Amygdala (tissue), 56 donors: ENCODE measurements at regions not wholly inside any gene's neighbourhood (a gene's known extent, or its start where the extent isn't known, plus 50 kb on each side); places are given as distances from the start of the nearest gene placed in this dataset.
"Not testable (repeated sequence)": the region's sequence is repeated elsewhere in the genome, so short reads cannot be mapped to it uniquely, and the experiment has no call there.

Experiments used
- DNase-seq, 56 donors: peaks; one replicate each; lab custom pipeline; 2025; lab: John Stamatoyannopoulos, UW

DNA sequence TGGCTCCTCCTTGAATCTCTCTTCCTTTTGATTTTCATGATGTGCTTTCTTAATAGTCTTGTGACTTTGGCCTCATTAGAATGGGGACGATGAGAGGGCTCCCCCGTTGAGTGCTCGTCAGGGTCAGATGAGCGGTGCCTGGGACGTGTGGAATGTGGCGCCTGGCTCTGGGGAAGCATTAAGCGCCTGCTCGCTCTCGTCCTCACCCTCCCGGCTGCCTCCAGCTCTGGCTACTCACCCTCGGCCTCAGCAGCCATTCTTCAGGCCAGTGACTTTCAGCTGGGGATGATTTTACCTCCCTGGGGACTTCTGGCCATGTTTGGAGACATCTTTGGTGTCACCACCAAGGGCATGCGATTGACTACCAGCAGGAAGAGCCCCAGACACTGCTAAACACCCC, 69.7 kb downstream of the RPS6KA4 start:
- no peak for DNase-seq

DNA sequence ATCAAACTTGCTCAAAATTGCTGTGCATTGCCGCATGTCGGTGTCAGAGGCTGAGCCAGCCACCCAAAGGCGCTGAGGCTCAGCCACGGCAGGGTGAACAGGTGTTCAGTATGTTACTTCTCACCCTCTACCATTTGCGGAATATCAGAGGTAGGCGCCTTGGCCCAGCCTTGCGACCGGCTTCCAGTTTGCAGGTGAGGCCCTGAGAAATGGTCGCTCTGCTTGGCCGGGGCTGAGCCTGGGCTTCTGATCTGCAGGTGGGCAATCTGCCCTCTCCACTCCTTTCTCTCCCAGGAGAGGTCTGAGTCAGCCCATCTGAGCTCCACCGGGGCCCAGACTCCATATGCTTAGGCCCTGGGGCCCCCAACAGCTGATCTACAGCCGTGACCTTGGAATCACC, 71.0 kb downstream of the RPS6KA4 start:
- no peak for DNase-seq

DNA sequence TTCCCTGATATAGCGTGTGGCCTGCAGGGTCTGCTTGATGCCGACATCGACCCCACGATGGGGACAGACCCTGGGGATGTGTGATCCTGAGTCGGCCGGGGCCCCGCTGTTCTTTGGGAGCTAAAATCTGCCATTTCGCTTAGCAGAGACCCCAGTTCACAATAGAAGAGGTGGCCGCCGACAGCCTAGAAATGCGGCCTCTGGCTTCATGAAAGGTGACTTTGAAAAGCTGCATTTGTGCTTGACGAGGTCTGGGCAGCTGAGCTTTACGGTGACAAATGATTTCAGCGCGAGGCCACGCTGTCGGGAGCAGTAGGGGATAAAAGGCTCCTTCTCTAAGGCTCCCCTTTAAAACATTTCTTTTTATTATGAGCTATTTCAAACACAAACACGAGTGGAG, 71.7 kb downstream of the RPS6KA4 start:
- no peak for DNase-seq

DNA sequence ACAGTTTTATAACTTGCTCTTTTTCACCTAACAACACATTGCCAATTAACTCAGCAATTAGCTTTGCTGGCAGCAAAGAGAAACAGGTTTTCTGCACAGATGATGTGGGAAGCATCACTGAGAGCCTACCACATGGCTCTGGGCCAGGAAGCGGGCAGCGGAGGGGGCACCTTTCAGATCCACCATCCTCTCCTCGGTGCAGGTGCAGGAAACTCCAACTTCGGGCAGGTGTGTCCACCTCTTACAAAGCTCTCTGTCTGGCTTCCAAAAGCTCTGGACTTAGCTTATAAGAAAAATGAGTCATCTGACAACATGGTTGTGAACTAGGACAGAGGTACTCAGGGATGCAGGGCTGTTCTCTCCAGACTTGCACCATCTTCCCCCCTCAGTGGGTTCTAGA, 77.0 kb downstream of the RPS6KA4 start:
- peak in 1 of 56 donors; percentile 14 for DNase-seq

DNA sequence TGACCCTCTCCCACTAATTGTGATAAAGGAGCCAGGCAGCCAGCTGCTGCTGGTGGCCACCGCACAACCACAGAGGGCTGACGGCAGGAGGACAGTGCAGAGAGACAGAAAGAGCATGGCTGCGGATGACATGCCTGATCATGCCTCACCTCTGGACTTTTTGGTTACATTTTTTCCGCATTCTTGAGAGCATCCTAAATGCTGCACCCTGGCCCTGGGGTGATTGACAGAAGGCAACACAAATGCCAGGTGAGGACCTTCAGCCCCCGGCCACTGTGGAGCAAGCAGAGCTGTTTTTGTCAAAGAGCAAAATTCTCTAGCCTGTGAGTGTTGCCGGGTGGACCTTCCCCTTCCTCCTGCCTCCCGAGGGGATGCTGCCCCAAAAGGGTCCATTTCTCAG, 78.5 kb downstream of the RPS6KA4 start:
- DNase-seq, result no peak

DNA sequence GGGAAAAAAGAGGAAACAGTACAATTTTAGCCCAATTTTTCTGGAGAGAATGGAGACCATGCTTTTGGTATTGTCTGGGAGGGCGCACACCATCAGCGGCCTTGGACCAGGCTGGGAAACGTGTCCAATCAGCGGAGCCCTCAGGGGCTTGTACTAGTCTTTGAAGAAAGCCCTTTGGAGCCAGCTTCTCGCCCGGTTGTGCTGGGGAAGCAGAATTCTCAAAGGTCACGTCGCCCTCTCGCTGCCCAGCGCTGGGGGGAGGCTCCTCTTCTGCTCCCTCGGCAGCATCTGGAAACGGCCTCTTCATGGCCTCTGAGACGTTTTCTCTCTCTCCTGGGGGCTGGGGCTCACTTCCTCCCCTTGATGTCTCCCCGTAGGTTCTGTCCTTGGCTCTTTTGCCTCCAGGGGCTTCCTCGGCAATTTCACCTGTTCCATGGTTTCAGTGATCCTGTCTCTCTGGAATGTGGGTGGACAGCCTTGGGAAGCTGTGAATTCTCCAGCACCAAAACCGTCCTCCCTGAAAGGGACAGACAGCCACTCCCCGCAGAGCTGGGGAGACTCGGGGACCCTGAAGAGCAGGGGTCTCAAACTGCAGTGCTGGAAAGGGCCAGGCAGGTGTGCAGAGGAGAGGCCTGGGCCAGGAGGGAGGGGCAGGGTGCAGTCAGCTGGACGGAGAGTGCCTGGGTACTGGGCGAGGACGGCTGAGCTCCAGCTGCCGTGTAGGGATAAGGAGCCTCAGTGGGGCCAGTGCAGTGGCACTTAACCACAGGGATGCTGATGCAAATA, 80.2 kb downstream of the RPS6KA4 start:
- DNase-seq, result peak in 1 of 56 donors; percentile 5

DNA sequence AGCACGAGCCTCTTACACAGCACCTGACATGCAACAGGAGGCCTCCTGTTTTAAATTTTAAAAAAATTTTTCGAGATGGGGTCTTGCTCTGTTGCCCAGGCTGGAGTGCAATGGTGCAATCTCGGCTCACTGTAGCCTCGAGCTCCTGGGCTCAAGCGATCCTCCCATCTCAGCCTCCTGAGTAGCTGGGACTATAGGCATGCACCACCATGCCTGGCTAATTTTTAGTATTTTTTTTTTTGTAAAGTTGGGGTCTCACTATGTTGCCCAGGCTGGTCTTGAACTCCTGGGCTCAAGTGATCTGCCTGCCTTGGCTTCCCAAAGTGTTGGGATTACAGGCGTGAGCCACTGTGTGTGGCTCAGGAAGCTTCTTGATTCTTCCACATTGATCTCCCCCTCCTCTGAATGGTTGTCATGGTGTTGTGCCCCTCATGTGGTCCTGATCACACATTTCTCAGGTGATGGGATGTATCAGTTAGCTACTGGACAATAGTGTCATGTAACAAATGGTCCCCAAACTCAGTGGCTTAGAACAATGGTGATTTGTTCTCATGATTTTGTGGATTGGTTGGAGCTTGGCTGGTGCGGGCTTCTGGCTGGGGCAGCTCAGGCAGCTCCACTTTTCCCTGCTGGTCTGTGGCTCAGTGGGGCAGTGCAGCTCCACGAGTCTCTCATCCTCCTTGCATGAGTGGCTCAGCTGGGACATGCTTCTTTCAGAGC, 81.0 kb downstream of the RPS6KA4 start:
- DNase-seq, result not testable (repeated sequence)

DNA sequence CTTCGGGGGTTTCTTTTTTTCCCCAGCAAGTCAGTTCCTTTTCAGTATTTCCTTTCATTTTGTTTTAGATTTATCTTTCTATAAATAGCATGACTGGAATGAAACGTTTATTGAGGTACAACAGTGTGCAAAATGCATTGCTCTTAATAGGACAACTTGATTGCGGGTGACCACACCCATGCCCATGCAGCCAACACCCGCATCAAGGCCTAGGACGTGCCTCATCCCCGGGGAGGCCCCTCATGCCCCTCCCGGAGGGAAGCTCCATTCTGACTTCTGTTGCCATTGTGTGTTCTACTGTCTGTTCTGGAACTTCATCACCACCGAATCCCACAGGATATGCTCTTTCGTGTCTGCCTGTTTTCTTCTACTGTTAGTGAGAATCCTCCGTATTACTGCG, 82.2 kb downstream of the RPS6KA4 start:
- no peak for DNase-seq

DNA sequence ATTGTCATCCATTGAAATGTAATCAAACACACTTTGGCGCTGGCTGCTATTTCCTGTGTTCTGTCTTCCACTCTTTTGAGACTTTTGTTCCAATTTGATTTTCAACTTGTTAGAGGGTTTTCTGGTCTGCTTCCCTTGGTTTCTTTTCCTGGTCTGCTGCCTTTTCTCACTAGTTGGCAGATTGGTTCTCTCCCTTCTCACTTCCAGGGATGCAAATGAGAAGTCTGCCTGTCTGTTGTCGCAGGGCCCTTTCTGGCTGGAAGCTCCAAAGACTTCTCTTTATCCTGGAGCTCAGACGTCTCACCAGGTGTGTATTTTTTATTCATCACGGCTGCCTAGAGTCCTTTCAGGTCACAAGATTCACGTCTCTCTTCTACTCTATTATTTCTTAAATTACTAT, 84.0 kb downstream of the RPS6KA4 start:
- DNase-seq, result no peak

DNA sequence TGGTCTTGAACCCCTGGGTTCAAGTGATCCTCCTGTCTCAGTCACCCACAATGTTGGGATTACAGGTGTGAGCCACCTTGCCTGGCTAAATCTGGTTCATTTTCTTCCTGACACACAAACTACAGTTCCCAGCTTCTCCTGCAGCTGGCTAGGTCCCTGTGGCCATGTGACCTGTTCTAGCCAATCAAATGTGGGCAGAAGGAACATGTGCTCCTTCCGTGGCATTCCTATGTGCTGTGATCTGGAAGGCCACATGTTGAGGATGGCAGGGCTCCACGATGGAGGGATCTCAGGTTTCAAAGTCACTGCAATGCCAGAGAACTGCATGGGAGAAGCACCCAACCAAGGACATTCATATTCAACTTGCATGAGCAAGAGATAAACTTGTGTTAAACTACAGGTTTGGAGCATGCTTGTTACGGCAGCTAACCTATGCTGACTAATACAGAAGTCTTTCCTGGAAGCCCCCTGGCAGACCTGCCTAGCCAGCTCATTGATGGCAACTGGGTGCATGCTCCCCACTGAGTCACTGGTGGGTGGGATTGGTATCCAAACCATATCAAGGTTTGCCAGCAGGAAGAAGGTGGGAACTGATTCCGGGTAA, 86.0 kb downstream of the RPS6KA4 start:
- DNase-seq, result no peak

DNA sequence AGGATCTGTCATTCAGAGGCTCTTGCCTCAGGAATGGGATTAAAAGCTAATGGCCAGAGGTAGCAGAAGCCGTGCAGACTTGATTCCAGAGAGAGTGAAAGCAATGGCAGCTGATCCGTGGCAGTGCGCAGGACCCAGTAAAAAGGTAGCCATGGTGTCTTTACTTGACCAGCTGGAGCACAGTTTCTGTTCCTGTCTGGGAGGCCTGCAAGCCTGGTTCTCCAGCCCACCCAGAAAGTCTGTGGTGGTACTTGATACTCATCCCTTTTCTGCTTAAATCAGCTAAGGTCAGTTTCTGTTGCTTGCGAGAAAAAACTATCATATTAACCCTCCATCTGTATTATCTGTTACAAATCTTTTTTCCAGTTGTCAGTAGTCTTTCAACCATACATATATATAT, 86.7 kb downstream of the RPS6KA4 start:
- DNase-seq, result no peak

DNA sequence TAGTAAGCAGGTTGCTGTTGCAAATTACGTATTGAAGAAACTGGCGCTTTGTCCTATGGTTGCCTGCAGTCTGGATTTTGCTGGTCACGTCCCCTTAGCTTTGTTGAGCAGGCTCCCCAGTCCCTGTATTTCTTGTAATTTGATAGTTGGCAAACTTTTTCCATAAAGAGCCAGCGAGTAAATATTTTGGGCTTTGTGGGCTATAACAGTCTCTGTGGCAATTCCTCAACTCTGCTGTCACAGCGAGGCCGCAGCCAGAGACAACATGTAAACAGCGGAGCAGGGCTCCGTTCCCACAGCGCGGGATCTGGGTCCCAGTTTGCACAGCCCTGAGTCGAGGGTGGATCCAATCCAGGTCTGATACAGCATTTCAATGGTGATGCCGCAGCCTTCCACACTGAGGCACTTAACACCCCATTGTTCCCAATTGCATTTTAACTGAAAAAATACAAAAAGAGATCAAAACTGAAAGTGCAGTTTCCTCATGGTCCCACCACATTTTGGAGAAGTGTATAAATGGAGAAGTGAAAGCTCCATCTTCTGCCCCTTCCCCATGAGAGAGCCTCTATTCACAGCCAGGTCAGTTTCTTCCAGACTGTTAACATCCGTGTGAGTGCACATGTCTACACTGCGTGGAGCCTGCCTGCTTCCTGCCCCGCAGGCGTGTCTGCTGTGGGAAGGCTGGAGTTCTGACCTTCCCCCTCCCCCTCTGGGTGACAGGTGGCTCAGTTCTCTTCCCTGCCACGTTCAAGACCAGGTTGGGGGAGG, 89.1 kb downstream of the RPS6KA4 start:
- DNase-seq, result peak in 32 of 56 donors; percentile 4 to 62 (median 28)

DNA sequence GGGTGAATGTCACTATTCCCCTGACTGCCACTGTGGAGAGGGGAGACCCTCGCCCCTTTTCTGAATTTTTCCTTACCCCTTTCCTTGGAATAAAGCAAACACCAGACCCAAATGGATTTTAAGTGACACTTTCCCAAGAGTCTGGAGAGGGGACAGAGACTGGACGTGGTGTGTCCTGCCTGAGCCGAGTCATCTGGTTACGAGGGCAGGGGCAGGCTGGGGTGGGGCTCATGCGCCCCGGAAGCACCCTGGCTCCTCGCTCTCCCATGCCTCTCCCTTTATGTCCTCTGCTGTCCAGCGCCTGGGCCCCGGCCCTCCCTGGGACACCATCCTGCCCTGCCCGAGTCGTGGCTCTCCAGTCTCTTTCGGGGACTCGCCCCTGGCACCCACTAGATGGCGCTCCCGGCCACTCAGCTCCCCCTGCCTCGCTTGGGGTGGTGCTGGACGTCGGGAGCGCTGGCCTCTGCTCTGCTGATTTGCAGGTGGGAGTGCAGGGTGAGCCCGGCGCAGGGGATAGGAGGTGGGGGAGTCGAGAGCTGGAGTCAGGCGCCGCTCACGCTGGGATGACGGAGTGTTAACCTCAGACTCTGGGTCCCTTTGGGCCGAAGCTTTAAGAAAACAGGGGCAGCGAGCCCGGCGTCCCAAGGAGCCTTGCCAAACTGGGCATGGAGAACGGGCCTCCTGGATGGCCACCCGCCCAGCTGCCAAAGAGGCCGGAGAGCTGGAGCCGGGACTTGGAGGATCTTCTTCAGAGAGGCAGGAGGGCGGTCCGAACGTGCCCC, 89.8 kb downstream of the RPS6KA4 start:
- peak in 53 of 56 donors; percentile 18 to 85 (median 59) for DNase-seq

DNA sequence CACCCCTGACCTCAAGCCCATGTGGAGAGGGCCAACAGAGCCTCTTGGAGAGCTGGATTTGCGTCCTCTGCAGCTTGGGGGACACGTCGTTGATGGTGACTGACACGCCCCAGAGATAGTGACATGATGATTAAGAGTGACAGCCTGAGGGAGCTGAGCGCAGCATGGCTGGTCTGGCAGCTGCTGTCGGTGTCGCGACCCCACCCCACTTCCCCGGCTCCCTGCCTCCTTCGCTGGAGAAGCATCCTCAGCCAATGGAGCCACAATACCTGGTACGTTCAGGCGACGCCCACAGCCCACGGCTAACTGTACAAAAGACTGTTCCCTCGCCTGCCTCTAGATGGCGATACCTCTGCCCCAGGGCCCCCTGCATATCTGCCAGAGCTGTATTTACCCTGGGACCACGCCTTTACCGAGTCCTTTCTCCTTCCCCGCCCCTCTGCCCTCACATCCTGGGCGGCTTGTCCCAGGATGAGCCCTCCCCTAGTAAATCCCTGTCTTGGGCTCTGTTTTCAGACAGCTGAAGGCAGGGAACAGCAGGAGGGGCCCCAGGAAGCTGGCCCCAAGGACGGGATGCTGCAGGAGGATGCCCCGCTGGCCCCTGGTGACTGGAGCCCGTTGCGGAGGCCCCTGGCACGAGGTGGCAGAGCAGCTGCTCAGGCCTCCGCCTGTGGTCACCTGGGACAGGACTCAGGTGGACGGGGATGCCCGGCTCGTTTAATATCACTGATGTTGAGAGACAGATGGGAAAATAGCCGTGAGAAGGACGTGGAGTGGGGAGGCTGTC, 90.6 kb downstream of the RPS6KA4 start:
- peak in 34 of 56 donors; percentile 11 to 58 (median 29) for DNase-seq

DNA sequence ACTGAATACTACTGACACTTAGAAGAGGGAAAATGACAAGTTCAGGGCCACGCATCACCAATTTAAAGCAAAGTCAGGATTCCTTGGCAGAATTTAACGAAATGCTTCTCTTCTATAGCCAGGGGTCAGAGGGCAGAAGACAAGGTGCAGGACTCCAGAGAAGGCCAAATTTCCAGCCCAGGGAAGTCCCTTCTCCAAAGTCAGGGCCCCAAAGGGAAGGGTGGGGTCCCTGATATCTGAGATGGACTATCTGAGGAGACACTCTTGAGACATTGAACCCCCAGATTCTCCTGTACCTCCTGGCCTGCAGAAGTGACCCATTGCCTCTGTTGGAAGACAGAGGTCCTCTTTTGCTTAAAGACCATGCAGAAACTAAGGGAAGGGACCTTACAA, 91.2 kb downstream of the RPS6KA4 start:
- DNase-seq, result no peak

DNA sequence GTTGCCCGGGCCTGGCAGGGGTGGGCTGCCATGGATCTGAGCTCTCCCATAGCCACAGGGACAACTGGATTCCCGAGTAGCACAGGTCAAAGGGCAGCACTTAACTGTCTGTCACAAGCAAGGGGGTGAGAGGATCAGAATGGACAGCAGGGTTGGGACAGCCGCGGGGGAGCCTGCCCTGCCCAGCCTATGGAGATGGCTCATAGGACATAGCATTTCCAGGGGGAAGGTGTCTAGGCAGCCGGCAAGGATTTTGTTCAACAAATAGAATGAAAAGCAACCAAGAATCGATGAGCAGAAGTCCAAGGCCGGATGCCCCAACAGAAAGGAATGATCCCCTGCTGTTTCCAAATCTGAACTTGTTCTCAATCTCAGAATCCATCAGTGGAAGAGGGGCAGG, 92.9 kb downstream of the RPS6KA4 start:
- DNase-seq, result no peak

DNA sequence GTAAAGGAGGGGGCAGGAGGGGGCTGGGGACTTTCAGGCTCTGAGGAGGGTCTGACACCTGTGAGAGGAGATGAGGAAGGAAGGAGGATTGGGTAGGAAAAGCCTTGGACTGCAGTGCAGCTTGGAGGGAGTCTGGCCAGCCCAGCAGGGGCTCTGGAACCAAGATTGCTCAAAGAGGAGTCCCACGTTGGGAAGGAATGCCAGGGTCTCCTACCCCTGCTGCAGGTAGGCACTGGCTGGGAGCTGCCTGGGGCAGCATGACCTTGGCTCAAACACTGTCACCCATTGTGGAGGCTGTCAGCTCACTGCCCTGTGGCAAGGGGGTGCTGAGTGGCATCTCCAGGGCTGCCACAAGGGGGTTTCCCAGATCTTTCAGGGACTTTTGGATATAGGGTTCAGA, 94.5 kb downstream of the RPS6KA4 start:
- no peak for DNase-seq

DNA sequence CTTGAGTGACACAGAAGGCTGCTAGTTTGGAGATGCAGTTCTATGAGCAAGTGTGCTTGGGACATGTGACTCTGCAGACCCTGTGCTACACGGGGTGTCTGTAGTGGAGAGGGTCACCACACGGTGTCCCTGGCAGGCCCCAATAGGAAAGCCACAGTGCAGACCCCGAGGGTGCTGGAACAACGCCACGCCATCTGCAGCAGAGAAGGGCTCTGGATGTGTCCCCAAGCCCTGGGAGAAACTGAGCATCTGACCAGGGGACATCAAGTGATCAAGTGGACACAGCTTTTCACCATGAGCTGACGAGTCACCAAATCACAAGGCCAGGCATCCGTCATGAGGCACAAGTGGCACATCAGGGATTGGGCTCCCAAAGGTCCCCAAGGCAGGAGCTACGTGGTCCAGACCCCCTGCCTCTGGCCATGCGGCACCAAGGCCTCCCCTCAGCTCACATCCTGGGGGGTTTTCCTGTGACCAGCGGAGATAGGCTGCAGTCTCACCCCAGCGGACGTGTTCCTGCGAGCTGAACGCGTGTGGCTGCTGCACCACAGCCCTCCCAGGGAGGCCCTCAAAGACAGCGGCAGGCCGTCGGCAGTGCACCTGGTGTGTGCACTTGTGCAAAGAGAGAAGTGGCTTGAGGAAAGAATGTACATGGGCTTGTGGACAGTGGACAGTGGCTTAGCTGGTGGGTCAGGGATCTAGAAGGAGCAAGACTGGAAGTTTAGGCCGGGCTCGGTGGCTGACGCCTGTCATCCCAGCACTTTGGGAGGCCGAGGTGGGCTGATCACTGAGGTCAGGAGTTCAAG, 96.7 kb downstream of the RPS6KA4 start:
- DNase-seq, result no peak
